NB4 (cell line): ENCODE measurements at regions not wholly inside any gene's neighbourhood (a gene's known extent, or its start where the extent isn't known, plus 50 kb on each side); places are given as distances from the start of the nearest gene placed in this dataset.

Source experiments
- CTCF ChIP-seq: IDR thresholded peaks from one replicate; pipeline ENCODE4 v1.5.1; 2012; ENCODE audit warnings: low read depth, low read length
- MYC ChIP-seq: IDR thresholded peaks from 2 replicates; pipeline ENCODE4 v1.6.1; 2011; ENCODE audit warnings: low read depth, low read length
- POLR2A ChIP-seq: IDR thresholded peaks from 2 replicates; pipeline ENCODE4 v1.6.1; 2011; ENCODE audit warnings: mild to moderate bottlenecking; ENCODE audit not compliant: insufficient read length; ENCODE audit errors: extremely low read depth

GRCh38 chr17:33952425-33952824, 302.7 kb upstream of the CCL2 start:
- TF ChIP-seq CTCF (no peak), POLR2A (no peak), MYC (no peak)
